ENCODE measurements at regions not wholly inside any gene's neighbourhood (a gene's known extent, or its start where the extent isn't known, plus 50 kb on each side); places are given as distances from the start of the nearest gene placed in this dataset.

GRCh38 chr15:69729167-69729748 is 276.6 kb downstream of the RPLP1 start:
- peak; percentile 85 for TF ChIP-seq CTCF (IDR thresholded peaks at IDR 0.05; ENCODE audit: insufficient read depth, low read depth, low read length, missing control alignments)
- DNase-seq (ENCODE audit: low read depth): peak; percentile 62
- no peak overlapping the region for H3K4me3 ChIP-seq (ENCODE audit: low read depth, low read length)

GRCh38 chr15:69730281-69731080 is 277.9 kb downstream of the RPLP1 start:
- H3K4me3 ChIP-seq (ENCODE audit: low read depth, low read length): no peak overlapping the region
- TF ChIP-seq CTCF (IDR thresholded peaks at IDR 0.05; ENCODE audit: insufficient read depth, low read depth, low read length, missing control alignments): no peak
- no peak for DNase-seq (ENCODE audit: low read depth)

- TF ChIP-seq CTCF (IDR thresholded peaks at IDR 0.05; ENCODE audit: insufficient read depth, low read depth, low read length, missing control alignments): no peak
- DNase-seq (ENCODE audit: low read depth): no peak
- H3K4me3 ChIP-seq (ENCODE audit: low read depth, low read length): no peak overlapping the region
Measured at GRCh38 chr15:69731081-69731330, 278.4 kb downstream of the RPLP1 start.

GRCh38 chr15:69731581-69731980 is 279.0 kb downstream of the RPLP1 start:
- TF ChIP-seq CTCF (IDR thresholded peaks at IDR 0.05; ENCODE audit: insufficient read depth, low read depth, low read length, missing control alignments): no peak
- no peak overlapping the region for H3K4me3 ChIP-seq (ENCODE audit: low read depth, low read length)
- no peak for DNase-seq (ENCODE audit: low read depth)

- H3K4me3 ChIP-seq (ENCODE audit: low read depth, low read length): no peak overlapping the region
- TF ChIP-seq CTCF (IDR thresholded peaks at IDR 0.05; ENCODE audit: insufficient read depth, low read depth, low read length, missing control alignments): no peak
- no peak for DNase-seq (ENCODE audit: low read depth)
Measured at GRCh38 chr15:69732133-69732532, 279.5 kb downstream of the RPLP1 start.

- DNase-seq (ENCODE audit: low read depth): no peak
- TF ChIP-seq CTCF (IDR thresholded peaks at IDR 0.05; ENCODE audit: insufficient read depth, low read depth, low read length, missing control alignments): no peak
- H3K4me3 ChIP-seq (ENCODE audit: low read depth, low read length): no peak overlapping the region
Measured at GRCh38 chr15:69734699-69735098, 282.1 kb downstream of the RPLP1 start.

GRCh38 chr15:69735121-69735520 is 282.5 kb downstream of the RPLP1 start:
- no peak for DNase-seq (ENCODE audit: low read depth)
- TF ChIP-seq CTCF (IDR thresholded peaks at IDR 0.05; ENCODE audit: insufficient read depth, low read depth, low read length, missing control alignments): no peak
- no peak overlapping the region for H3K4me3 ChIP-seq (ENCODE audit: low read depth, low read length)

Data from GM12865 (cell line).